Esophagus muscularis mucosa (tissue), 4 donors: ENCODE measurements at regions not wholly inside any gene's neighbourhood (a gene's known extent, or its start where the extent isn't known, plus 50 kb on each side); places are given as distances from the start of the nearest gene placed in this dataset.
A peak's percentile ranks its signal among the peaks of the same experiment; 100 is the strongest.

Experiments
- DNase-seq: peaks from one replicate; pipeline ENCODE4 v3.0.0-alpha.2; 2017; ENCODE audit errors: extremely low spot score
- H3K27ac ChIP-seq, 4 donors: fragments of 200-600 bp; sonication (generic); replicated peaks in 1 of 4; 1 replicate in 3 of 4; 2 replicates in 1 of 4; pipeline ENCODE4 v1.5.1; 2016 to 2019; ENCODE audit warnings: mild to moderate bottlenecking in 1 of 4
- H3K27me3 ChIP-seq, 4 donors: fragments of 200-600 bp; sonication (generic); one replicate each; pipeline versions ENCODE4 v1.5.1 to v1.6.0; 2016 to 2019
- H3K36me3 ChIP-seq, 4 donors: fragments of 200-600 bp; sonication (generic); one replicate each; pipeline ENCODE4 v1.5.1; 2016 to 2019
- H3K4me1 ChIP-seq, 4 donors: fragments of 200-600 bp; sonication (generic); one replicate each; pipeline ENCODE4 v1.5.1; 2016 to 2019
- H3K4me3 ChIP-seq, 4 donors: fragments of 200-600 bp; sonication (generic); 1 replicate in 2 of 4; 2 replicates in 2 of 4; pipeline ENCODE4 v1.5.1; 2016 to 2019; ENCODE audit warnings: mild to moderate bottlenecking in 4 of 4, moderate library complexity in 1 of 4
- H3K9me3 ChIP-seq, 4 donors: fragments of 200-600 bp; sonication (generic); 1 replicate in 3 of 4; 2 replicates in 1 of 4; pipeline ENCODE4 v1.5.1; 2016 to 2019
- EP300 ChIP-seq: sonication (generic); formaldehyde crosslinking; IDR thresholded peaks from one replicate; pipeline ENCODE4 v1.6.1; 2017; ENCODE audit warnings: antibody characterized with exemption
- POLR2A ChIP-seq: fragments of 450-650 bp; IDR thresholded peaks from one replicate; pipeline ENCODE4 v1.6.1; 2017; ENCODE audit warnings: antibody characterized with exemption, moderate library complexity, mild to moderate bottlenecking, low read depth
- POLR2AphosphoS5 ChIP-seq, 2 donors: sonication (generic); formaldehyde crosslinking; IDR thresholded peaks; one replicate each; pipeline ENCODE4 v1.6.1; 2017; ENCODE audit warnings: antibody characterized with exemption in 2 of 2
- WGBS: methylation state at CpG from one replicate; pipeline ENCODE4 v1.1.5; 2018; 5-methylcytosine and 5-hydroxymethylcytosine counted together
- intact Hi-C: fragments of 100-400 bp; cut with DNase I; formaldehyde crosslinking; loops from one replicate; pipeline ENCODE4 v1.15.1; 2023
- TF ChIP-seq, protein P1 (sequence below), 3 experiments: fragments of 200-600 bp in 2 of 3; fragments of 450-650 bp in 1 of 3; sonication (generic) in 2 of 3; IDR thresholded peaks; one replicate each; pipeline ENCODE4 v1.5.1; 2017 to 2019; ENCODE audit warnings: antibody characterized with exemption in 3 of 3, mild to moderate bottlenecking in 2 of 3, moderate library complexity in 1 of 3

DNA sequence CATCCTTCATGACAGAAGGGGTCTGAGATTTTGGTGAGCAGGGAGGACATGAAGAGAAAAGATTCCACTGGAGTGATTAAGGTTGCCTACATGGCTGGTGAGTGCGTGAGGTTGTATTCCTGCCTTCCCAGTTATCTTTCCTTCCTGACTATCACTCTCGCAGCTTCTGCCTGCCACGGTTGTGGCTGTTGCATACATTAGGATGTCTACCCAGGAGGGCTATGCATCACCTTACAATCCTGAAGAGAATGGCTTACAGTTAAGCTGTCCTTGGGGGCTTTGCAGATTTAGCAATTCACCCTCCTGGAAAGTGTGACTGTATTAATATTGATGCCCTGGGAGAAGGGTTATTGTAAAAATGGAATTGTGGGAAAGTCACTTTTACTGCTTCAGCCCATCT is 571.0 kb downstream of the TSN start:
- H3K9me3 ChIP-seq: no peaks in the 10 kb centered on the region
- no peaks in the 10 kb centered on the region for H3K27me3 ChIP-seq
- H3K27ac ChIP-seq: no peak overlapping the region
- no peak for DNase-seq
- TF ChIP-seq, protein P1, sequence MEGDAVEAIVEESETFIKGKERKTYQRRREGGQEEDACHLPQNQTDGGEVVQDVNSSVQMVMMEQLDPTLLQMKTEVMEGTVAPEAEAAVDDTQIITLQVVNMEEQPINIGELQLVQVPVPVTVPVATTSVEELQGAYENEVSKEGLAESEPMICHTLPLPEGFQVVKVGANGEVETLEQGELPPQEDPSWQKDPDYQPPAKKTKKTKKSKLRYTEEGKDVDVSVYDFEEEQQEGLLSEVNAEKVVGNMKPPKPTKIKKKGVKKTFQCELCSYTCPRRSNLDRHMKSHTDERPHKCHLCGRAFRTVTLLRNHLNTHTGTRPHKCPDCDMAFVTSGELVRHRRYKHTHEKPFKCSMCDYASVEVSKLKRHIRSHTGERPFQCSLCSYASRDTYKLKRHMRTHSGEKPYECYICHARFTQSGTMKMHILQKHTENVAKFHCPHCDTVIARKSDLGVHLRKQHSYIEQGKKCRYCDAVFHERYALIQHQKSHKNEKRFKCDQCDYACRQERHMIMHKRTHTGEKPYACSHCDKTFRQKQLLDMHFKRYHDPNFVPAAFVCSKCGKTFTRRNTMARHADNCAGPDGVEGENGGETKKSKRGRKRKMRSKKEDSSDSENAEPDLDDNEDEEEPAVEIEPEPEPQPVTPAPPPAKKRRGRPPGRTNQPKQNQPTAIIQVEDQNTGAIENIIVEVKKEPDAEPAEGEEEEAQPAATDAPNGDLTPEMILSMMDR (IDR thresholded peaks at IDR 0.05): no peak
- TF ChIP-seq POLR2AphosphoS5 (IDR thresholded peaks at IDR 0.05): no peak
- no peak for TF ChIP-seq POLR2A
- H3K4me3 ChIP-seq: no peak overlapping the region
- intact Hi-C loops: no loop called here
- WGBS: 57% methylated on average over 3 of the region's 3 CpGs
- no peaks in the 10 kb centered on the region for H3K4me1 ChIP-seq
- no peaks in the 10 kb centered on the region for H3K36me3 ChIP-seq

DNA sequence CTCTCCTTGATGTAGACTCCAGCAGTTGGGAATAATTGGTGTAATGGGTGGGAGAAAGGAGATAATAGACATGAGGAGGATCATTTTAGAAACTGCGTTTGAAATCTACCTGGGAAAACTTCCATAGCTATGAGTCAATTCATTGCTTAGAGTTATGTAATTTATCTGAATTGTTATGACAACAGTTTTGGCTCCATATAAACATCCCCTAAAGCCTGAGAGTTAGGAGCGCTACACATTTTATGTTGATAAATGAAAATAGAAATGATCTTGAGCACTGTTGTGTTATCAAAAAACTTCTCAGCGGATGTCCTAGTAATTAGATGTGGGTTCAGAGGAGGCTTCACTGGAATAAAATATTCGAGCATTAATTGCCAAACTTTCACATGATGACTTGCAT is 573.4 kb downstream of the TSN start:
- no peaks in the 10 kb centered on the region for H3K4me1 ChIP-seq
- intact Hi-C loops: no loop called here

DNA sequence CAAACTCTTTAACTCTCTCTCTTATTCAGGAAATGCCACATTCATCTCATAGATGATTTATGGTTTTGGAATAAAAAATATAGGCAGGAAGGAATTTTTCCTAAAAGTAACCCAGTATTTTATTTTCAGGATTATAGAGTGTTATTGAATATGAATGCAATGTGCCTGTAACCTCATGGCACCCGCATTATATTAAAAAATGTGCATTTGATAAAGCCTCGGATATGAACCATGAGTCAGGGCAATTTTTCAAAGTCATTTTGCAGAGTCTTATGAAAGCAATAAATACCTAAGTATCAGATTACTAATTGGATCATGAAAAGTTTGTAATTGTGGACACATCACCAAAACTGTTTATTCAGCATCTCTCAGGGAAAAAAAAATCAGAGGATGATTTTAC is 573.8 kb downstream of the TSN start:
- TF ChIP-seq EP300 (no peak), POLR2A (no peak), POLR2AphosphoS5 (IDR thresholded peaks at IDR 0.05) (no peak)
- TF ChIP-seq, protein P1 (IDR thresholded peaks at IDR 0.05): no peak
- DNase-seq: no peak
- intact Hi-C loops: no loop called here
- Histone ChIP-seq H3K9me3 (no peaks in the 10 kb centered on the region), H3K4me1 (no peaks in the 10 kb centered on the region), H3K27ac (no peak overlapping the region), H3K36me3 (no peaks in the 10 kb centered on the region), H3K27me3 (no peaks in the 10 kb centered on the region), H3K4me3 (no peak overlapping the region)
- 41% methylated on average over 2 of the region's 2 CpGs for WGBS

More for the DNA sequence above, 573.4 kb downstream of the TSN start:
- Histone ChIP-seq H3K27me3 (no peaks in the 10 kb centered on the region), H3K36me3 (no peaks in the 10 kb centered on the region), H3K9me3 (no peaks in the 10 kb centered on the region), H3K4me3 (no peak overlapping the region), H3K27ac (no peak overlapping the region)
- DNase-seq: no peak
- WGBS: 30% methylated on average over 4 of the region's 4 CpGs
- TF ChIP-seq EP300 (no peak), POLR2AphosphoS5 (IDR thresholded peaks at IDR 0.05) (no peak), POLR2A (no peak)
- TF ChIP-seq, protein P1 (IDR thresholded peaks at IDR 0.05): no peak

DNA sequence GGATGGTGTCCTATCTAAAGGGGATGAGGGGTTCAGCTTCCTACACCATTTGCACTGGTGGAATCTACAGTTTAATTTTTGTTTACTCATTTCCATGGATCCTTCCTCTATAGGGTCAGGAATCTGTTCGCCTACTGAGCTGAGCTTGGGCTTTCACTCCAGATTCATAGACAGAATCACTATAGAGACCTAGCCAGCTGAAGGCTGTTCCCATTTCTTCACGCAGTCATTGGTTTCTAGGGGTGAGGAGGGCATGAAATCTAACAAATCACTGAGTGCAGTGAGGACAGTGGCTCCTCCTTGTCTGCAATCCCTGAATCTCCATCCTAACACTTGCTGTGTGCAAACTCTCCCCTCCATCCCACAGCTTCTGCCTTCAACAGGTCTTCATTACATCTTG is 578.5 kb downstream of the TSN start:
- Histone ChIP-seq H3K4me3 (no peak overlapping the region), H3K9me3 (no peaks in the 10 kb centered on the region), H3K36me3 (no peaks in the 10 kb centered on the region), H3K4me1 (no peaks in the 10 kb centered on the region), H3K27ac (no peak overlapping the region), H3K27me3 (no peaks in the 10 kb centered on the region)
- peak; percentile 60 for DNase-seq
- intact Hi-C loops: no loop called here
- TF ChIP-seq, protein P1 (IDR thresholded peaks at IDR 0.05): no peak
- TF ChIP-seq POLR2A (no peak), EP300 (no peak), POLR2AphosphoS5 (IDR thresholded peaks at IDR 0.05) (no peak)
- 95% methylated on average over 2 of the region's 2 CpGs for WGBS

DNA sequence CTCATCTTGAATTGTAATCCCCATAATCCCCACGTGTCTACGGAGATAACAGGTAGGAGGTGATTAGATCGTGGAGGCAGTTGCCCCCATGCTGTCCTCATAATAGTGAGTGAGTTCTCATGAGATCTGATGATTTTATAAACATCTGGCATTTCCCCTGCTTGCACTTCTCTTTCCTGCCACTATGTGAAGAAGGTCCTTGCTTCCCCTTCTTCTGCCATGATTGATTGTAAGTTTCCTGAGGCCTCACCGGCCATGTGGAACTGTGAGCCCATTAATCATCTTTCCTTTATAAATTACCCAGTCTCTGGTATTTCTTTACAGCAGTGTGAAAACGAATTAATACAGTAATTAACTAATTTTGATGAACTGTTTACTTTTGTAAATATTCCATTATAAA is 582.5 kb downstream of the TSN start:
- Histone ChIP-seq H3K9me3 (no peaks in the 10 kb centered on the region), H3K27ac (no peak overlapping the region), H3K36me3 (no peaks in the 10 kb centered on the region), H3K27me3 (no peaks in the 10 kb centered on the region), H3K4me3 (no peak overlapping the region), H3K4me1 (no peaks in the 10 kb centered on the region)
- DNase-seq: no peak
- WGBS: 70% methylated on average over 5 of the region's 5 CpGs
- intact Hi-C loops: no loop called here
- TF ChIP-seq, protein P1 (IDR thresholded peaks at IDR 0.05): no peak
- no peak for TF ChIP-seq POLR2A
- TF ChIP-seq POLR2AphosphoS5 (IDR thresholded peaks at IDR 0.05): no peak
- no peak for TF ChIP-seq EP300
